HEK293 (cell line): ENCODE measurements at regions not wholly inside any gene's neighbourhood (a gene's known extent, or its start where the extent isn't known, plus 50 kb on each side); places are given as distances from the start of the nearest gene placed in this dataset.
"Not testable (repeated sequence)": the region's sequence is repeated elsewhere in the genome, so short reads cannot be mapped to it uniquely, and the experiment has no call there.

ENCODE experiments used
- CTCF ChIA-PET: fragments of 350-600 bp; formaldehyde crosslinking; extraction: SDS; loops from one replicate; lab custom pipeline; 2021; ENCODE audit warnings: antibody characterized with exemption; lab: Yijun Ruan, JAX
- POLR2A ChIA-PET: fragments of 300-600 bp; formaldehyde crosslinking; extraction: SDS; loops from one replicate; lab custom pipeline; 2020; ENCODE audit warnings: antibody characterized with exemption, inconsistent platforms; lab: Yijun Ruan, JAX
- H3K27ac ChIP-seq: fragments of 200-500 bp; sonication (Bioruptor generic); 2 replicates; pipeline ENCODE4 v1.5.1; 2014; ENCODE audit warnings: low read depth, low read length, control low read depth, inconsistent platforms; ENCODE audit errors: extremely low read depth
- H3K36me3 ChIP-seq, 2 experiments: fragments of 200-500 bp in 1 of 2; sonication (Bioruptor generic) in 1 of 2; 1 replicate in 1 of 2; 2 replicates in 1 of 2; pipeline ENCODE4 v1.5.1; 2014 to 2017; ENCODE audit warnings: inconsistent platforms in 2 of 2, low read length in 2 of 2; ENCODE audit not compliant: control insufficient read depth in 2 of 2, insufficient read depth in 1 of 2
- H3K4me1 ChIP-seq: fragments of 200-500 bp; sonication (Bioruptor generic); 2 replicates; pipeline ENCODE4 v1.5.1; 2014; ENCODE audit warnings: mild to moderate bottlenecking, low read length, inconsistent platforms; ENCODE audit not compliant: control insufficient read depth, insufficient read depth
- H3K4me3 ChIP-seq: 2 replicates; pipeline ENCODE4 v1.5.1; 2011; ENCODE audit warnings: low read depth, mild to moderate bottlenecking, control low read depth, low read length, moderate library complexity
- H3K9me3 ChIP-seq: fragments of 200-500 bp; sonication (Bioruptor generic); 2 replicates; pipeline ENCODE4 v1.5.1; 2014; ENCODE audit warnings: low read depth, low read length, inconsistent platforms; ENCODE audit not compliant: control insufficient read depth, insufficient read depth
- BCL11B ChIP-seq: fragments of 450-650 bp; formaldehyde crosslinking; IDR thresholded peaks from 2 replicates; pipeline ENCODE4 v1.5.1; 2016; ENCODE audit warnings: low read depth, missing biosample characterization, missing genetic modification characterization
- IKZF3 ChIP-seq: fragments of 450-650 bp; IDR thresholded peaks from 2 replicates; pipeline ENCODE4 v1.5.0; 2018; ENCODE audit warnings: missing biosample characterization, mild to moderate bottlenecking, missing genetic modification characterization, moderate library complexity
- KLF7 ChIP-seq: fragments of 450-650 bp; formaldehyde crosslinking; IDR thresholded peaks from 2 replicates; pipeline ENCODE4 v1.5.1; 2016; ENCODE audit warnings: missing biosample characterization, missing genetic modification characterization, borderline replicate concordance
- PRDM2 ChIP-seq: fragments of 450-650 bp; formaldehyde crosslinking; IDR thresholded peaks from 2 replicates; pipeline ENCODE4 v1.5.1; 2016; ENCODE audit warnings: missing biosample characterization, missing genetic modification characterization, borderline replicate concordance
- ZBTB11 ChIP-seq: fragments of 450-650 bp; formaldehyde crosslinking; conservative IDR thresholded peaks from 2 replicates; pipeline ENCODE4 v1.5.1; 2016; ENCODE audit warnings: low read depth, missing biosample characterization, missing genetic modification characterization
- ZFP69B ChIP-seq: fragments of 450-650 bp; formaldehyde crosslinking; IDR thresholded peaks from 2 replicates; pipeline ENCODE4 v1.5.1; 2016; ENCODE audit warnings: missing biosample characterization, missing genetic modification characterization
- ZIC2 ChIP-seq: fragments of 450-650 bp; formaldehyde crosslinking; IDR thresholded peaks from 2 replicates; pipeline ENCODE4 v1.5.1; 2016; ENCODE audit warnings: missing biosample characterization, missing genetic modification characterization
- ZNF157 ChIP-seq: fragments of 450-650 bp; formaldehyde crosslinking; IDR thresholded peaks from 2 replicates; pipeline ENCODE4 v1.5.1; 2016; ENCODE audit warnings: missing biosample characterization, missing genetic modification characterization
- ZNF211 ChIP-seq: fragments of 450-650 bp; formaldehyde crosslinking; IDR thresholded peaks from 2 replicates; pipeline ENCODE4 v1.5.1; 2016; ENCODE audit warnings: low read depth, missing biosample characterization, missing genetic modification characterization
- ZNF555 ChIP-seq: fragments of 450-650 bp; formaldehyde crosslinking; conservative IDR thresholded peaks from 2 replicates; pipeline ENCODE4 v1.5.1; 2017; ENCODE audit warnings: missing biosample characterization, mild to moderate bottlenecking, missing genetic modification characterization, inconsistent platforms
- ZNF560 ChIP-seq: fragments of 450-650 bp; formaldehyde crosslinking; IDR thresholded peaks from 2 replicates; pipeline ENCODE4 v1.5.1; 2017; ENCODE audit warnings: missing biosample characterization, missing genetic modification characterization, borderline replicate concordance
- ZNF837 ChIP-seq: fragments of 450-650 bp; formaldehyde crosslinking; IDR thresholded peaks from 2 replicates; pipeline ENCODE4 v1.5.1; 2016; ENCODE audit warnings: missing biosample characterization, missing genetic modification characterization
- ZXDB ChIP-seq: fragments of 450-650 bp; formaldehyde crosslinking; IDR thresholded peaks from 2 replicates; pipeline ENCODE4 v1.5.1; 2016; ENCODE audit warnings: missing biosample characterization, missing genetic modification characterization

DNA sequence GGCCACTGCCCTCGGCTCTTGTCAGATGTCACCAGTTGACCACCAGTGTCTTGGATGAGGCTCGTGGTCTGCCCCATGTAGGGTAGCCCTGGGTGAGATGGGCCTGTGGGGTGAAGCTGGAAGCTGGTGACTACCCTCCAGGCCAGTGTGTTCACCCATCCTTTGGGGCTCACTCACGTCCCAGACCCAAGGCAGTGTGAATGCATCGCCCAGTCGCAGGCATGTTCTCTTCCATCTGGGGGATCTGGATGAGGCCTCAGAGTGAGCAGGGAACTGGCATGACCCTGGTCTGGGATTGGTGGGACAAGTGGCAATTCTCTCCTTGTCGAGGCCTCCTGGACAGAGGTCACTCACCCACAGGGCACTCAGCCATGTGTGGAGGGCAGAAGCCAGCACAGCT is 120.1 kb upstream of the PHACTR3 start (continued):
- TF ChIP-seq PRDM2 (tag by site-specific recombination) (no peak), ZNF555 (tag by site-specific recombination) (no peak)

GRCh38 chr20:59485576-59486454 is 118.5 kb upstream of the PHACTR3 start:
- H3K27ac ChIP-seq = no peak overlapping the region
- H3K4me3 ChIP-seq = no peak overlapping the region
- ChIA-PET CTCF (interaction anchor here (0.7 to 2.0 kb wide), 2 partner anchors 10 to 23 kb away, joined by 3 to 10 read pairs; no protein-coding TSS in a partner anchor), POLR2A (no interaction called here)
- no peaks in the 10 kb centered on the region for H3K36me3 ChIP-seq
- TF ChIP-seq BCL11B = no peak
- no peak for TF ChIP-seq ZBTB11 (tag by site-specific recombination)
- no peak for TF ChIP-seq KLF7 (tag by site-specific recombination)
- no peak for TF ChIP-seq ZNF157 (tag by site-specific recombination)
- TF ChIP-seq ZXDB (tag by site-specific recombination) = no peak
- no peak for TF ChIP-seq ZNF837 (tag by site-specific recombination)
- TF ChIP-seq IKZF3 = no peak
- no peak for TF ChIP-seq ZIC2 (tag by site-specific recombination)
- no peak for TF ChIP-seq ZNF211 (tag by site-specific recombination)
- TF ChIP-seq ZFP69B (tag by site-specific recombination) = no peak
- no peak for TF ChIP-seq ZNF560 (tag by site-specific recombination)
- H3K4me1 ChIP-seq = no peaks in the 10 kb centered on the region
- no peaks in the 10 kb centered on the region for H3K9me3 ChIP-seq

DNA sequence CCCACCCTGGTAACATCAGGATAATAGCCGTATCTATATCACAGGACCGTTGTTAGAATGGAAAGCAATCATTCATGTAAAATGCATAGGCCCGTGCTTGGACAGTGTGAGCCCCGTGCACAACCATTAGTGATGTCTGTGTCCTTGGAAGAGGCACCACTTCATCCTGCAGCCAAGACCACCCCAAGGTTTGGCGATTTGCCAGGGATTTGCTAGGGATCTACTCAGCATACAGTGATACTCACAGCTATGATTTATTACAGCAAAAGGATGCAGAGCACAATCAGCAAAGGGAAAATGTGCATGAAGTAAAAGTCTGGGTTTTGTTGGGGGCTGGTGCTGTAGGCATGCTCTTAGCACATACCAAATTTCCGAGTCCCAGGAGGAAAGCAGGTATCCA is 115.9 kb upstream of the PHACTR3 start:
- H3K4me1 ChIP-seq, H3K4me3 ChIP-seq, H3K36me3 ChIP-seq, H3K27ac ChIP-seq, H3K9me3 ChIP-seq, POLR2A ChIA-PET: not testable (repeated sequence)
- CTCF ChIA-PET = interaction anchor here (0.6 kb wide), 1 partner anchor 1151 kb away, joined by 3 read pairs; no protein-coding TSS in a partner anchor

DNA sequence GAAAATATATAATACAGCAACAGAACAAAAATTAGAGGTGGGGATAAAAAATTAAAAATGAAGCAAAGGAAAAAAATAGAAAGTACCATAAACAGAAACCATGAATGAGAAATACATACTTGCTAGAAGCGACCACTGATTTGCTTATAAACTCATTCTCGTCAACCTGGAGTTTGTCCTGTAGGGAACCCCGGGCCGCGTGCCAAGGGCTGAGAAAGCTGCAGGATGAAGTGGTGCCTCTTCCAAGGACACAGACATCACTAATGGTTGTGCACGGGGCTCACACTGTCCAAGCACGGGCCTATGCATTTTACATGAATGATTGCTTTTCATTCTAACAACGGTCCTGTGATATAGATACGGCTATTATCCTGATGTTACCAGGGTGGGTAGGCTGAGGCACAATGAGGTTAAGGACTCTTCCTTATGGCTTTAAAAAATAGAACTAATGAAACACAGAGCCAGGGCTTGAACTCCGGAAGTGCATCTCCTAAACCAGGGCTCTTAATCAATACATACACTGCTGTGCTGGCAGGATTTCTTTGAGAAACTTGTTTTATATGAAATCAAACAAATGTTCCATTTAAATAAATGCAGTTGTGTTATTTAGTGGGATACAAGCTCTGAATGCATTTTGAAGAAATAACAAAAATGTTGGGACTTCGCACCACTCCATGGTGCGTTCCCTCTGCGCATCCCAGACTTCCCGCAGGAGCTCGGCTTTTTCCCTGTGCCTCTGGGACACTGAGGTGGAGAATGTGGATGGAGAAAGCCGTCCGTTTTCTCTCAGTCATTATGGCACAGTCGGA is 113.9 kb upstream of the PHACTR3 start:
- H3K4me1 ChIP-seq, POLR2A ChIA-PET, H3K4me3 ChIP-seq, H3K9me3 ChIP-seq, H3K27ac ChIP-seq, H3K36me3 ChIP-seq: not testable (repeated sequence)
- CTCF ChIA-PET = interaction anchor here (0.5 to 1.3 kb wide), 3 partner anchors 9 to 1738 kb away, joined by 3 read pairs; no protein-coding TSS in a partner anchor
